Astrocyte (in vitro differentiated cells and primary cell): ENCODE measurements at regions not wholly inside any gene's neighbourhood (a gene's known extent, or its start where the extent isn't known, plus 50 kb on each side); places are given as distances from the start of the nearest gene placed in this dataset.

ENCODE experiments used
- DNase-seq: peaks from one replicate; pipeline ENCODE4 v3.0.0-alpha.2; 2010; ENCODE audit warnings: low read depth
- FAIRE-seq: peaks from 2 replicates; lab custom pipeline; 2011; peaks lifted over from hg19 to GRCh38; lab: Jason Lieb, UNC
- H2AFZ ChIP-seq: 2 replicates; pipeline ENCODE4 v1.6.0; 2012; ENCODE audit warnings: low read depth, low read length, inconsistent platforms
- H3K27ac ChIP-seq: 2 replicates; pipeline ENCODE4 v1.5.1; 2011; ENCODE audit warnings: low read depth, low read length, inconsistent platforms
- H3K27me3 ChIP-seq: 2 replicates; pipeline ENCODE4 v1.6.0; 2011; ENCODE audit warnings: low read length, inconsistent platforms; ENCODE audit not compliant: insufficient read depth
- H3K36me3 ChIP-seq: 2 replicates; pipeline ENCODE4 v1.5.1; 2011; ENCODE audit warnings: low read length, inconsistent platforms; ENCODE audit not compliant: insufficient read depth
- H3K4me1 ChIP-seq: 2 replicates; pipeline ENCODE4 v1.5.1; 2011; ENCODE audit warnings: low read length, inconsistent platforms; ENCODE audit not compliant: insufficient read depth
- H3K4me2 ChIP-seq: 2 replicates; pipeline ENCODE4 v1.6.0; 2012; ENCODE audit warnings: low read length, inconsistent platforms
- H3K4me3 ChIP-seq: 2 replicates; pipeline ENCODE4 v1.5.1; 2011; ENCODE audit warnings: low read depth, mild to moderate bottlenecking, low read length, inconsistent platforms; ENCODE audit not compliant: insufficient read depth
- H3K79me2 ChIP-seq: 2 replicates; pipeline ENCODE4 v1.6.0; 2012; ENCODE audit warnings: mild to moderate bottlenecking, low read length, inconsistent platforms; ENCODE audit not compliant: insufficient read depth
- H3K9ac ChIP-seq: 2 replicates; pipeline ENCODE4 v1.6.0; 2012; ENCODE audit warnings: mild to moderate bottlenecking, low read length, inconsistent platforms
- H3K9me3 ChIP-seq: 2 replicates; pipeline ENCODE4 v1.5.1; 2012; ENCODE audit warnings: low read depth, mild to moderate bottlenecking, low read length, inconsistent platforms; ENCODE audit not compliant: insufficient read depth
- H4K20me1 ChIP-seq: 2 replicates; pipeline ENCODE4 v1.6.0; 2012; ENCODE audit warnings: low read length, inconsistent platforms; ENCODE audit not compliant: insufficient read depth
- H3K27ac Mint-ChIP-seq: one replicate; pipeline ENCODE4 v1.8.0; 2021; ENCODE audit warnings: mild to moderate bottlenecking, mixed read lengths; ENCODE audit not compliant: unreplicated experiment
- H3K27me3 Mint-ChIP-seq: one replicate; pipeline ENCODE4 v1.8.0; 2021; ENCODE audit warnings: low read depth, mixed read lengths; ENCODE audit not compliant: unreplicated experiment
- H3K36me3 Mint-ChIP-seq: one replicate; pipeline ENCODE4 v1.8.0; 2021; ENCODE audit warnings: low read depth, mixed read lengths; ENCODE audit not compliant: unreplicated experiment
- H3K4me1 Mint-ChIP-seq: one replicate; pipeline ENCODE4 v1.8.0; 2021; ENCODE audit warnings: low read depth, mixed read lengths; ENCODE audit not compliant: unreplicated experiment
- H3K4me3 Mint-ChIP-seq: one replicate; pipeline ENCODE4 v1.8.0; 2021; ENCODE audit warnings: mild to moderate bottlenecking, moderate library complexity, mixed read lengths; ENCODE audit not compliant: unreplicated experiment
- H3K9me3 Mint-ChIP-seq: one replicate; pipeline ENCODE4 v1.8.0; 2021; ENCODE audit warnings: mild to moderate bottlenecking, mixed read lengths; ENCODE audit not compliant: unreplicated experiment
- EZH2 ChIP-seq: IDR thresholded peaks from 2 replicates; pipeline ENCODE4 v1.6.1; 2012; ENCODE audit warnings: mild to moderate bottlenecking, low read length, inconsistent platforms; ENCODE audit not compliant: insufficient read depth
- TF ChIP-seq, protein P1 (sequence below): IDR thresholded peaks from 2 replicates; pipeline ENCODE4 v1.5.1; 2011; ENCODE audit warnings: low read depth, mild to moderate bottlenecking, inconsistent platforms, low read length, moderate library complexity; ENCODE audit not compliant: insufficient read depth

DNA sequence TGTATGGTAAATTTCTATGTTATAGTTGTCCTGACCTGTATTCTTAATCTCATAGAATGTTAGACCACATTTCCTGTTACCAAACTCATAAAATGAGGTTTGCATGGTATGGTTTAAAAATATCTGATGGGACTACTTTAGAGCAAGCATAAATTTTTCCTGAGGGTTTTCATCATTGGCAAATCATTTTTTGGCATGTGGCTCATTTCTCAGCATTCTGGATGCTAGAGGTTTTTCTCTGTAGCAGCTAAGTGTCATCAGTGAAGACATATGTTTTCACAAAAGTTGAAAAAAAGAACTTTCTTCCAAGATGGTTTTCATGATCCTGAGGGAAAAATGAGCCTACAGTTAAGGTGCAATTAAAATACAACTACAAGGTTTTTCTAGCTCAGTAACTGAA is 503.5 kb upstream of the FAM47C start:
- Histone ChIP-seq H3K4me3 (no peak overlapping the region), H2AFZ (no peak overlapping the region), H4K20me1 (no peaks in the 10 kb centered on the region), H3K27ac (no peak overlapping the region), H3K4me2 (no peak overlapping the region), H3K79me2 (no peaks in the 10 kb centered on the region), H3K27me3 (no peaks in the 10 kb centered on the region), H3K36me3 (no peaks in the 10 kb centered on the region), H3K9me3 (no peaks in the 10 kb centered on the region), H3K4me1 (no peaks in the 10 kb centered on the region), H3K9ac (no peak overlapping the region)
- Mint-ChIP-seq H3K4me3 (no peak overlapping the region), H3K36me3 (no peaks in the 10 kb centered on the region), H3K9me3 (no peaks in the 10 kb centered on the region), H3K4me1 (no peaks in the 10 kb centered on the region), H3K27me3 (no peaks in the 10 kb centered on the region), H3K27ac (no peak overlapping the region)
- no peak for TF ChIP-seq EZH2
- TF ChIP-seq, protein P1, sequence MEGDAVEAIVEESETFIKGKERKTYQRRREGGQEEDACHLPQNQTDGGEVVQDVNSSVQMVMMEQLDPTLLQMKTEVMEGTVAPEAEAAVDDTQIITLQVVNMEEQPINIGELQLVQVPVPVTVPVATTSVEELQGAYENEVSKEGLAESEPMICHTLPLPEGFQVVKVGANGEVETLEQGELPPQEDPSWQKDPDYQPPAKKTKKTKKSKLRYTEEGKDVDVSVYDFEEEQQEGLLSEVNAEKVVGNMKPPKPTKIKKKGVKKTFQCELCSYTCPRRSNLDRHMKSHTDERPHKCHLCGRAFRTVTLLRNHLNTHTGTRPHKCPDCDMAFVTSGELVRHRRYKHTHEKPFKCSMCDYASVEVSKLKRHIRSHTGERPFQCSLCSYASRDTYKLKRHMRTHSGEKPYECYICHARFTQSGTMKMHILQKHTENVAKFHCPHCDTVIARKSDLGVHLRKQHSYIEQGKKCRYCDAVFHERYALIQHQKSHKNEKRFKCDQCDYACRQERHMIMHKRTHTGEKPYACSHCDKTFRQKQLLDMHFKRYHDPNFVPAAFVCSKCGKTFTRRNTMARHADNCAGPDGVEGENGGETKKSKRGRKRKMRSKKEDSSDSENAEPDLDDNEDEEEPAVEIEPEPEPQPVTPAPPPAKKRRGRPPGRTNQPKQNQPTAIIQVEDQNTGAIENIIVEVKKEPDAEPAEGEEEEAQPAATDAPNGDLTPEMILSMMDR, result no peak
- FAIRE-seq, result peak; percentile 95
- no peak for DNase-seq

- Mint-ChIP-seq H3K36me3 (no peaks in the 10 kb centered on the region), H3K27me3 (no peaks in the 10 kb centered on the region), H3K4me3 (no peak overlapping the region), H3K27ac (no peak overlapping the region), H3K9me3 (no peaks in the 10 kb centered on the region), H3K4me1 (no peaks in the 10 kb centered on the region)
- no peaks in the 10 kb centered on the region for H3K4me1 ChIP-seq
- H3K27me3 ChIP-seq, result no peaks in the 10 kb centered on the region
- no peaks in the 10 kb centered on the region for H3K9me3 ChIP-seq
- no peak overlapping the region for H3K27ac ChIP-seq
- H3K79me2 ChIP-seq, result no peaks in the 10 kb centered on the region
- H2AFZ ChIP-seq, result no peak overlapping the region
- no peak for FAIRE-seq
- DNase-seq, result no peak
- H3K36me3 ChIP-seq, result no peaks in the 10 kb centered on the region
- H3K4me2 ChIP-seq, result no peak overlapping the region
- H4K20me1 ChIP-seq, result no peaks in the 10 kb centered on the region
- no peak overlapping the region for H3K4me3 ChIP-seq
- TF ChIP-seq, protein P1, result no peak
- TF ChIP-seq EZH2, result no peak
- no peak overlapping the region for H3K9ac ChIP-seq
Measured at GRCh38 chrX:36508042-36508441, 500.1 kb upstream of the FAM47C start.

GRCh38 chrX:36510736-36511135 is 497.4 kb upstream of the FAM47C start:
- no peaks in the 10 kb centered on the region for H3K27me3 ChIP-seq
- FAIRE-seq (peak; percentile 88), DNase-seq (no peak)
- H2AFZ ChIP-seq, result no peak overlapping the region
- Mint-ChIP-seq H3K9me3 (peaks cover 2% of the 10 kb centered on the region), H3K27me3 (no peaks in the 10 kb centered on the region), H3K4me1 (no peaks in the 10 kb centered on the region), H3K27ac (no peak overlapping the region), H3K36me3 (no peaks in the 10 kb centered on the region), H3K4me3 (no peak overlapping the region)
- H3K4me2 ChIP-seq, result no peak overlapping the region
- no peaks in the 10 kb centered on the region for H3K79me2 ChIP-seq
- no peak overlapping the region for H3K4me3 ChIP-seq
- H3K9me3 ChIP-seq, result no peaks in the 10 kb centered on the region
- no peak overlapping the region for H3K9ac ChIP-seq
- H3K4me1 ChIP-seq, result no peaks in the 10 kb centered on the region
- H3K27ac ChIP-seq, result no peak overlapping the region
- TF ChIP-seq, protein P1, result no peak
- no peak for TF ChIP-seq EZH2
- H4K20me1 ChIP-seq, result no peaks in the 10 kb centered on the region
- H3K36me3 ChIP-seq, result no peaks in the 10 kb centered on the region
